HG03460 (cell line): ENCODE measurements at regions not wholly inside any gene's neighbourhood (a gene's known extent, or its start where the extent isn't known, plus 50 kb on each side); places are given as distances from the start of the nearest gene placed in this dataset.
"Not testable (repeated sequence)": the region's sequence is repeated elsewhere in the genome, so short reads cannot be mapped to it uniquely, and the experiment has no call there.

Source experiments
- ATAC-seq: cut with Tn5 transposase; IDR thresholded peaks from one replicate; pipeline ENCODE4 v1.9.1; 2021; ENCODE audit not compliant: unreplicated experiment

DNA sequence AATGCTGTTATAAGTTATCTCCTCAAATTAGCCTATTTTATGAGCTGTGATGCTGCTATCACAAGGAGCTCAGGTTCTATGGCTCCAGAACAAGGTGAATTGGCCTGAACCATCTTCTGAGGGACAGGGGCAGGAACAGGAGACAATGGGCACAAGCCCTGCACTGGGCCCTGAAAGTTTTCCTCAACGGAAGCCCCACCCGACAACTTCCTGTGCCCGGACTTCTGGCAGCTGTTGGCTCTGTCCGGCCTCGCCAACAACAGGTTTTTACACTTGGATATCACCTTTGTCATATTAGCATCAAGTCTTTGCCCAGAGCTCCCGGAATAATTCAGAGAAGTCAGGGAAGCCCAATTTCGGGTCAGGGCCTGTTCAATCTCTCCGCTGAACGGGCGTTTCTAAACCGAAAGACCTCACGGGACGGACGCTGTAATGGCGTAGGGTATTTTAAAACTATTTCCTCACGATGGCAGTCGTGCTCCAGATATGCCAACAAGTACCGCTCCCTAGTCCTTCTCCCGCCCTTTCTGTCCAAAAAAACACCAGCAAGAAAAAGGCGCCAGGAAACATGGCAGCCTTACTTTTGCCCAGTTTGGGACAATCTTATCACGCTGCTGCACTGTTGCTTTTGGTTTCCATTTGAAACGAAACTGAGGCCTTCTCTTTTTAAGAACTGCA is 201.0 kb upstream of the STK26 start:
- ATAC-seq, result no peak

DNA sequence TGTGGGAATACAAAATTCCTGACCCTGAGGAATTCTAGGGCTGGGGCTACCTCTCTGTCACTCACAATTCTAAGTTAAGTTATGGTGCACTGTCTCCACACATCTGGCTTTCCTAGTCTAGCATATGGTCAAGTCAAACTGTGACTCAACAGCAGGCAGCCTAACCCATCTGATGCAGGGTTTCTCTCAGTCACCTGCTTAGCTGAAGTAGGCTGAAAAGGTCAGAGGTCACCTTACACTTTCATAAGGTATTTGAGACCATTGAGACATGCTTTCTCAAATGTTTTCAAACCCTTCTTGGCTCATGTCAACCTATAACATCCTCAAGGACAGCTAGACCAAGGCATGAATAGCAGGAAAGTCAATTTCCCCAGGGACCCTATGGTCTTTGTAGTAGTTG is 196.5 kb upstream of the STK26 start:
- ATAC-seq, result no peak

DNA sequence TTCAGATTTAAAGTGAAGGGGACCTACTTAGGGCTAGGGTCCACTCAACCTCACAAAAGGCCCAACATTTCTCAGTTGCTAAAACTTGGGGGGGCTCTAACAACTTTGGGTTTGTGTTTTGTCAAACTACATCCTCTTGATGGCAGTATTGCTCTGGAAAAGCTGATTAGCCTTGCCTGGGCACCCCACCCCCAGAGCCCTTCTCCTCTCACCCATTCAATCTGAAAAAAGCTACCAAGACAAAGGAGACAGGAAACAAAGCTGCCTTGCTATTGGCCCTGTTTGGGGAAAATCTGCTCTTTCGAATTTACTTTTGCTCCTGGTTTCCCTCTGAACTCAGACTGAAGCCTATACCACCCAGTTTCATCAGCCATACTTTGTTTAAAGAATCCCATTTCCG is 195.2 kb upstream of the STK26 start:
- peak; percentile 61 for ATAC-seq

DNA sequence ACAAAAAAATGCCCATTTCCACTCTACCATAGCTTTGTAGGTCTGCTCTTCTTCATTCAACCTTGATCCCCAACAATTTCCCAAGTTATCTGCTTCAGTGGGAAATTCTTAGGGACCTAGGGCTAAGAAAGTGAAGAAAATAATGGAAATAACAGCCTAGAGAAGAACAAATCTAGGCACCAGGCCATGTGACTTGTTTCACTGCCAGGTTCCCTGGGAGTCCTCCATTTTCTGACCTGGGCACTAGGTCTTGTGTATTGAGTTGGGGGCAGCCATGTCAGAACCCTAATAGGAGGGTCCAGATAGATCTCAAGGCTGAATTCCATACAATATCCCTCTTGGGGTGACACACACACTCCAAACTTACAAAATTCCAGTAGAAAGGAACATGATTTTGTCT is 194.6 kb upstream of the STK26 start:
- no peak for ATAC-seq

DNA sequence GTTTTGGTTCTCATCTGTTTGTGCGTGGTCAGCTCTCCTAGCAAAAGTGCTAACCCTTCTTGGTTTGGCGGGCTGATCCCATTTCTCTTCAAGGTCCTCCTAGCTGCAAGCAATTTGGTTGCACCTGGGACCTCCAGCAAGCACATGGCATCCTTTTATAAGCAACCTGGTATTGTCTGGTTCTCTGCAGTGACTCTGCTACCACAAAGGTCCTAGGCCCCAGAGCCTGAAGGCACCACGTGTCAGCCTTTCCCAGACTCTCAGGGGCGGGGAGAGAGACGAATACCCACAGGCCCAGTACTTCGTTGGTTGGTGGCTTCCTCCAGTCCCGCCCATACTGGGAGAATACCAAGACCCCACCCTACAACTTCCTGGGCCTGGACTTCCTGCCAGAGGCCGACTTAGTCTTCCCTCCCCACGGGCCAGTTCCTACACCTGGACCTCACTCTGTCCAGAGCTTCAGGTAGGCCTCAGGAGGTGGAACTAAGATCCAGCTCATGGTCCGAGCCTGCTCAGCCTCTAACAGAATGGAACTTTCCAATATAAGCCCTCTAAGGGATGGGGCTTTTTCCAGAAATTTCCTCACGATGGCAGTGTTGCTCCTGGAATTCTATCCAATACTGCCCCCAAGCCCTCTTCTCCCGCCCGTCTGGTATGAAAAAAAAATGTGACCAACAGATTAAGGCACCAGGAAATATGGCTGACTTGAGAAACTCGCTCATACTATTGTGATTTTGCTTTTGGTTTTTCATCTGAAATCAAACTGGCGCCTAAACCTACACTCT is 192.5 kb upstream of the STK26 start:
- ATAC-seq, result peak; percentile 77

DNA sequence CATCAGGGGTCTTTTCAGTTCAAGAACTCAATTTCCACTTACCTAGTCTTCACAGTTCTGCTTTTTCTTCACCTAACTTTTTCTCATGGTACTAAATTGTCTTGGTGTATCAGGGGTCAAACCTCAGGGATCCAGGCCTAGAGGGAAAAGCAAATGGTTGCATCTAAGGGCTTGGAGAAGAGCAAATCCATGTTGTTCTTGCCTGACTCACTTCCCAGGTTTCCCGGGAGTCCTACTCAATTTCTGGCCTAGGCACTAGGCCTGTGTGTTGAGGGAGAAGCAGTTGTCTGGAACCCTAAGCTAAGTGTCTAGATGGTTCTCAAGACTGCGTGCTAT is 191.9 kb upstream of the STK26 start:
- ATAC-seq, result no peak

DNA sequence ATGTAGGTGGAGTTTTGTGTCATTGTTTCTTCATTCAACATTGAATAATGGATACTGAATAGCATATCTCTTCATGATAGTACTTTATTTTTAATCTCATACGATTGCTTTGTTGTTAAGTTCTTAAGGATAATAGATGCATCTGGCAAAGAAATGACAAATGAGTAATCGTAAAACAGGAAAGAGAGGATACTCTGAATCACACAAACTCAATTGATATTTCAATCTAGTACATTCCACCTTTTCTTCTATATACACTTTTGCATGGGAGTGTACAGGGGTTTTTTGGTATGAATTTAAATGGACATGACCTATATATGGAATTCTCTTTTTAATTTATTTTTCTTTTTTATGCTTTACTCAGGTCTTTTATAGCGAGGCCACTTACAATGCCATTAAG is 186.9 kb upstream of the STK26 start:
- no peak for ATAC-seq

DNA sequence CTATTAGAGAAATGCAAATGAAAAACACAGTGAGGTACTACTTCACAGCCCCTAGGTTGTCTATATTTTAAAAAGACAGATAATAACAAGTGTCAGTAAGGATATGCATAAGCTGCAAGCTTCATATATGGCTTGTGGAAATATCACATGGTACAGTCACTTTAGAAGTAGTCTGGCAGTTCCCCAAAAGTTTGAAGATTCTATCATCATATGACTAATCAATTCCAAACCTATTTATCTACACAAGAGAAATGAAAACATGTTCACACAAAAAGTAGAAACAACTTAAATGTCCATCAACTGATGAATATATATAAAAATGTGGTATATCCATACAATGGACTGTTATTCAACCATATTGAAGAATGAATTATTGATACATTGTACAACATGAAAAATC is 185.8 kb upstream of the STK26 start:
- ATAC-seq, result no peak

DNA sequence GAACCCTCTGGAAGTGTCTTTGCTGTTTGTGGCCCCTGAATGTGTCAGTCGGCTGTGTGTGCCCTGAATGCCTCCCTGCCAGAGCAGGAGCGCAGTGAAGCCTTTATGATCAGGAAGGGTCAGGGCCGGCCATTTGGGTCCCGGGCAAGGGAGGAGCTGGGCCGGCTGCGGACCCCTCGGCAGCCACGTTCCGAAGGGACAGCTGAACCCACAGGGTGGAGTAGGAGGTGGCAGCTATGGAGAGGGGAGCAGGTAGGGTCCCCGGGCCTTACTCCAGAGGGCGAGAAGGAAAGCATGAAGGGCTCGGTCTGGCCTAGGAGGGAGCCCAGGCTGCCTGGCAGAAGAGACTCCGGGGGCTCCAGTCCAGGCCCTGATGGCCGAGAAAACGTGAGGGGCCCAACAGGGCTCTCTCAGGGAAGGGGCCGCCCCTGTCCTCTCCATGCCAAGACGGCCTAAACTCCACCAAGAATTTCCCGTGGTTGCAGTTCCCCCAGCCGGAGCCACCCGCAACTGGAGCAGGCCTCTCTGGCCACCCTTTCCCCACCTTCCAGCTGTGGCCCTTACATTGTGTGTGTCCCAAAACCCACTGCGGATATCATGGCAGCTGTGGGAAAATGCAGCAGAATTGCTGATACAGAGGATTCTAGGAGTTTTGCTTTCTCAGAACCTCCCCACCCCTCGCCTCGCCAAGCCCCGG is 182.2 kb upstream of the STK26 start:
- ATAC-seq, result no peak

DNA sequence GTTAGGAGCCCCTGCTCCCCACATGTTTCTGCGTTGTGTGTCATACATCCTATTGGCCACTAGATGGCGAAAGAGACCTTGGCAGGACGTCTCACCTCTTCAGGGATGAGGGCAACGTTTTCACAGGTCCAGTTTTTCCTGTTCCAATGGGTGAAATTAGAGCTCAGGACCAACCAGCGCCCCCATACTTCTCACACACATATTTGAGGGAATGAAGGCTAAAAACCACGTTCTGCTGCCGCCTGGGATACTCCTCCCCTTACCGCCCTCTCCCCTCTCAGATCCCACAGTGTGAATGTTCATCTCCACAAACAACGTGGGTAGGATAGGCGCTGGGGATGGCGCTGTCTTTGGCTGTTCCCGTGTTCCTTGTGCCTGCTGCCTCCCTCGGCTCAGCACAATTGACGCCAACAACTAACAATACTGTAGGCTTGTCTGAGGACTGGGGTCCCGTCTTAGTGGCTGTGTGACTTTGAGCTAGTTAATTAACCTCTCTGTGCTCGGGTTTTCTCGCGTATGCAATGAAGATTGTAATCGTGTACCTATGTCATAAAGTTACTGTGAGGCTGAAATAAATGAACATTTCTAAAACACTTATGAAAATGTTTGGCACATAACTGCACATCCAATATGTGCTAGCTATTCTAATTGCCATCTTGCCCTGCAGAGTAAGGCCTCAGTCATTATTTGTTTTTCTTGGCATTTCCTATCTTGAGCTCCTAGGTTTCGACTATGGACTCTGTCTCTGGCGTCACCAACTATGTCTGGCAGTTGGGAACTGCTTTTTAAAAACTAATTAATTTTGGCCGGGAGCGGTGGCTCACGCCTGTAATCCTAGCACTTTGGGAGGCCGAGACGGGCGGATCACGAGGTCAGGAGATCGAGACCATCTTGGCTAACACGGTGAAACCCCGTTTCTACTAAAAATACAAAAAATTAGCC is 181.3 kb upstream of the STK26 start:
- ATAC-seq, result no peak

DNA sequence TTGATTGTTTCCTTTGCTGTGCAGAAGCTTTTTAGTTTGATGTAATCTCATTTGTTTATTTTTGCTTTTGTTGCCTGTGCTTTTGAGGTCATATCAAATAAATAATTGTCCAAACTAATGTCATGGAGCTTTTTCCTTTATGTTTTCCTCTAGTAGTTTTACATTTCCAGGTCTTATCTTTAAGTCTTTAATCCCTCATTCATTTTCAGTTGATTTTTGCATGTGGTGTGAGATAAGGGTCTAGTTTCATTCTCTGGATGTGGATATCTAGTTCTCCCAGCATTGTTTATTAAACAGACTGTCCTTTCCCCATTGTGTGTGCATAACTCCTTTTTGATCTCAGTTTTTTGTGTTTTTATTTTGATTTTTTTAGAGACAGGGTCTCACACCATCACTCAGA is 179.1 kb upstream of the STK26 start:
- no peak for ATAC-seq

DNA sequence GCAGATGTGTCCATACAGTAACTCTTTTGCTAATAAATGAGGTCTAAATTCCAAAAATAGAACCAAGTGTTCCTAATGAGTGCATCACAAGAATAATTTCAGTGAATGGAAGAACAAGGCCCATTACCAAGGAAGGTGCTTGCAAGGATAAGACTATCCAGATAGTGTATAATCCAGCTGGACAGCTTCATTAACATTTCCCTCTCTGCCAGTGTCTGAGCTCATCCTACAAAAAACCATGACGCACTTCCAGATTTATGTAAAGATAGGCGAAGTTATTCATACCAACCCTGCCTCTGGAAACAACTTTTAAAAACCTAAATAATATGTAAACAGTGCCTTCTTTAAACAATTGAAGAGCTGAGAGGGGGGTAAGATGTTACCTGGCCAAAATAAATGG is 177.9 kb upstream of the STK26 start:
- no peak for ATAC-seq

DNA sequence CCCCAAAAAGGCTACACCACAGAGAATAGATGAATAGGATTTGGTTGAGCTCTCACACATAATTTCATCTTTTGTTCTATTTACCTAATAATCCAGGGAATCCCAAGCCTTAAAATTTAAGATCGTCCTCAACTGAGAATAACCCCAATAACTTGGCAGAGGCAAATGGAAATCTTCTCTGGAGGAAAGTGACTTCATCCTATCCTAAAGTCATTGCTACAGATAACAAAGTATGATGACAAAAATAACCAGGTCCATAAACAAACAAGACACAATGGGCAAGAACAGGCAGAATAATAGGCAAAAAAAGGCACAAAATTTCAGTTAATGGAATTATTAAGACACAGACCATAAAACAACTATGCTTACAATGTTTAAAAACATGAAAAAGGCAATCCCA is 177.3 kb upstream of the STK26 start:
- no peak for ATAC-seq

DNA sequence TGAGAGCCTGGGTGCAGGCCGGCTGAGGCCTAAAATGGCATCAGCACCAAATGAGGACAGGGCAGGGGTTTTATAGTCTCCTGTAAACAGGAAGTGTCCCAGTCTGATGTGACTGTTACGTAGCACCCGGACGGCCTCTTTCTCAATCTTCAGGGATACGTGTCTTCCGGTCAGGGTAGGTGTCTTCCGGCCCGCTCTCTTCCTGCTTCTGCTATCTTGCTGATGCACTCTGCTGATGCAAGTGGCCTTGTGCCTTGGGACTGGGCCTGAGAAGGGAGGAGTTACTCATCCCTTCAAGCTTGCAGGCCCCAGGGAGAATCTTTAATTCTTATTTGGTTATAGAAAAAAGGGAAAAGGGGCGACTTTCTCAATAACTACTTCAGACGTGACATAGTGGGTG is 172.1 kb upstream of the STK26 start:
- ATAC-seq, result not testable (repeated sequence)

DNA sequence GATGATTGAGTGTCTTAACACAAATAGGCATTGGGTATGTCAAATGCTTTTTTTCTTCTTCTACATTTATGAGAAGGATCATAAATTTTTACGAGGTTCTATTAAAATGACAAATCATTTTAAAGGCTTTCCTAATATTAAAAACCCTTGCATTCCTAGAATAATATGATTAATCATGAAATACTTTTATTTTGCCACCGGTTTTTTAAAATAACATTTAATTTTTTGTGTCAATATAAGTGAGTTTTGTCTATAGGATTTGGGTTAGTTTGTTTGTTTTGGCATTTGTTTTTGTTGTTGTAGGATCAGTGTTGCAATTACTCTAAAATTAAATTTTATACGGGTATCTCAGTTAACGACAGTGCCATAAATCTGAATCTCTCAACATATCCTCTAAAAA is 169.7 kb upstream of the STK26 start:
- no peak for ATAC-seq

DNA sequence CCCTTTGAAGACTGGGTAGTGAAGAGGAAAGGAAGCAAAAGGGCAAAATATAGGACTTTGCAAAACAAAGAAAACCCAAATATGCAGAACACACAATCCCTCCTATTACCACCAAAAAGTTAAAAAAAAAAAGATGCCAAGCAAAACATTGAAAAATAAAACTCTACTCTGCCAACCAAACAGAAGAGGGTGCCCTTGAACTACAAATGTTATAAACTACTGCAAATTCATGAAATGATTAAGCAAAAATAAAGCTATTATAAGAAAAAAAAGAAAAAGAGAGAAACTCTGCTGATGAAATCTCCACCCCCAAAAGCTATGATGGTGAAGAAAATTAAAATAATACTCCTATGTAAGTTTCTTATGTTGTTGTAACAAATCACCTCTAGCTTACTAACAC is 168.5 kb upstream of the STK26 start:
- no peak for ATAC-seq

DNA sequence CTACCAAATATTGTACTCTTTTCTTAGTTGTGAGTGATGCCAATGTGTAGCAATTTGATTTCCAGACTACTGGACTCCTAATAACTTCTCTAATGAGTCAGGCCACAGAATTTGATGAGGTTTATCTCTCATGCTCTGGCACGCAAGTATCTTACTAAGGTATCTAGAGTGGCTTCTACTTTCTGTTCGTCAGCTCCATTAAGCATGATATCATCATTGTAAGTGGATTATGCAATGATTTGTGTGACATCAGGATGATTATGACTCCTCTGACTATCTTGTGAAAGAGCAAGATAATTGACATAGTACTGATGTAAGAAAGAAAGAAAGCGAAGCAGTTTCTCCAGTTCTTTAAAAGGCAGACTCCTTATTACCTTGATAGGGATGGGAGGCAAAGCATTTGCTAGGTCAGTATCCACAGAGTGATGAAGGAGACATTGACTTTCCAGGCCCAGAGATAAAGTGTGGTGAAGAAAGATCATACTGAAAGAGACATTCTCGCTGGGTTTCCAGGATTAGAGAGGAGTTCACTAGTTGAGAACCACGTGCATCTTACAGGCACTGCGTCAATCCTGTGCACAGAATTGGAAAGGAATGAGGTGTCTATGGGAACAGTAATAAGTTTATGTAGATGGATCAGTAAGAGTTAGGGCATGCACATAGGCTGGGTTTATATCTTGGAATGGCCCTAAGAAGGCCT is 161.9 kb upstream of the STK26 start:
- ATAC-seq, result no peak

DNA sequence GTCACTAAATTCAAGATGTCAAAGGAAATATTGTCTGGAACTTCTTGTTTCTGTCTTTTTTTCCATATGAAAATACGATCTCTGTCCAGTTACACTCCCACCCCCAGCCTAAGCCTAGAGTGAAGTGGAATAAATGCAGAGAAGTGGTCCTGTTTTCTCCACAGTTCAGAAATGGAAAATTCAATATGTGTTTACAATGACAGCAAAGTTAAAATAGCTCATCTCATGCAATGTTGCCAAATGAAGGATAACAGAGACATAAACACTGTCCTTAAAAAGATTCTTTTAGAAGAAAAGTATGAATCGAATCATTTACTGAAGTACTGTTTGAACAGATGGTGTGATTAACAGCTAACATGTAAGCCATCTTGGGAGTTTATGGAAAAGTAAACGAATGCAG is 160.8 kb upstream of the STK26 start:
- ATAC-seq, result no peak

DNA sequence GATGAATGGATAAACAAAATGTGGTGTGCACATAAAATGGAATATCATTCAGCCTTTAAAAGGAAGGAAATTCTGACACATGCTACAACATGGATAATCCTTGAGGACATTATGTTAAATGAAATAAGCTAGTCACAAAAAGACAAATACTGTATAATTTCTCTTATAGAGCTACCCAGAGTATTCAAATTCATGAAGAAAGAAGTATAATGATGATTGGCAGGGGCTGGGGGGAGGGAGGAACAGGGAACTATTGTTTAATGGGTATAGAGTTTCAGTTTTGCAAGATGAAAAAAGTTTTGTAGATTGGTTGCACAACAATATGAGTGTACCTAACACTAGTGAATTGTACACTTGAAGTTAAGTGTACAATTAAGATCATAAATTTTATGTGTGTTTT is 153.9 kb upstream of the STK26 start:
- no peak for ATAC-seq

DNA sequence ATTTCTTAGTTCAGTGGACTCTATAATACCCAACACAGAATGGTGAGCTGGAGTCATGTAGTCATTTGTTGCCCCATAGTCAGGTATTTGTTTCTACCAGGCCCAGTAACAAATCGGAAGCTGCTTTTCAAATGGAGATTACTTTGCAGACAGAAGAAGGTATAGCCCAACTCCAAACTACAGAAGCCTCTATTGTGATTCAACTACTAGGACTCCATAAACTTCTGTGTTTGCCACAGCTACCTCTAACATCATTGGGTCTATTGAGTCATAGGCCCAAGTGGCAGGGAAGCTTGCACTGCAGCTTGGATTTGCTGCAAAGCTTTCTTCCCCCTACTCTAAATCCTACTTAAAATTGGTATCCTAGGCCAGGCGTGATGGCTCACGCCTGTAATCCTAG is 148.8 kb upstream of the STK26 start:
- ATAC-seq, result no peak

DNA sequence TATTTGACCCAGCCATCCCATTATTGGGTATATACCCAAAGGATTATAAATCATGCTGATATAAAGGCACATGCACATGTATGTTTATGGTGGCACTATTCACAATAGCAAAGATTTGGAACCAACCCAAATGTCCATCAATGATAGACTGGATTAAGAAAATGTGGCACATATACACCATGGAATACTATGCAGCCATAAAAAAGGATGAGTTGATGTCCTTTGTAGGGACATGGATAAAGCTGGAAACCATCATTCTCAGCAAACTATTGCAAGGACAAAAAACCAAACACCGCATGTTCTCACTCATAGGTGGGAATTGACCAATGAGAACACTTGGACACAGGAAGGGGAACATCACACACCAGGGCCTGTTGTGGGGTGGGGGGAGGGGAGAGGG is 147.3 kb upstream of the STK26 start:
- not testable (repeated sequence) for ATAC-seq
